ENCODE measurements at regions not wholly inside any gene's neighbourhood (a gene's known extent, or its start where the extent isn't known, plus 50 kb on each side); places are given as distances from the start of the nearest gene placed in this dataset.

DNA sequence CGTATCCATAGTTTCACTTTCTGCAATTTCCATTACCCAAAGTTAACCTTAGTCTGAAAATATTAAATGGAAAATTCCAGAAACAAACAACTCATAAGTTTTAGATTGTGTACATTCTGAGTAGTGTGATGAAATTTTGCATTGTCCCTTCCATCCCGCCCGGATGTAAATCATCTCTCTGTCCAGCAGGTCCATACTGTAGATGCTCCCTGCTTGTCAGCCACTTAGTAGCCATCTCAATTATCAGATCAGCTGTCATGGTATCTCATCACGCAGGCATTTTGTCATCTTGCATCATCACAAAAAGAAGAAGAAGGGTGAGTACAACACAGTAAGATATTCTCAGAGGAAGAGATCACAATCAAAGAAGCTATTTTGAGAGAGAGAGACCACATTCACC, 185.0 kb upstream of the STK17B start (continued):
- no peak for TF ChIP-seq ZNF331 (CRISPR knock-in tag; IDR thresholded peaks at IDR 0.05; ENCODE audit: low read depth)
- no peak for TF ChIP-seq POLR2AphosphoS5 (IDR thresholded peaks at IDR 0.05; ENCODE audit: low read depth)
- TF ChIP-seq STAT1 (IDR thresholded peaks at IDR 0.05; ENCODE audit: unreplicated experiment), result no peak
- TF ChIP-seq NANOG (IDR thresholded peaks at IDR 0.05; ENCODE audit: borderline replicate concordance), result no peak

DNA sequence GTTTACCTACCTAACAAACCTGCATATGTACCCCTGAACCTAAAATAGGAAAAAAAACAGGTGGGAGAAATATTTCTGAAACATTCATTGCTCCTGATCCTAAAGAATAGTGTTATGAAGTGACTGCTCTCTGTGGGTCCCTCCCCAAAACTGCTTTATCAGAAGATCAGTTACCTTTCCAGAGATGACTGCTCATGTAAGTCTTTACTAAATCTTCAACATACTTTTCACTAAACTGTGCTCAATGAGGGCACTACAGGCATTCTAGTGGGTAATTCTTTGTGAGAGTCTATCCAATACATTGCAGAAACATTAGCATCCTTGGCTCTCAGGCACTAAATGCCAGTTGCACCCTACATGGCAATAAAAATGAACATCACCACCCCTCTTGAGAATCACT, 189.3 kb upstream of the STK17B start:
- Histone ChIP-seq H4K20me1 (replicated peaks; ENCODE audit: insufficient read depth) (no peaks in the 10 kb centered on the region), H3K27me3 (ENCODE audit: insufficient read depth) (peaks cover 10% of the 10 kb centered on the region), H3K9me2 (ENCODE audit: insufficient read depth) (no peaks in the 10 kb centered on the region), H2AFZ (no peak overlapping the region), H3K4me1 (ENCODE audit: insufficient read depth) (no peaks in the 10 kb centered on the region), H3K4me2 (no peak overlapping the region), H3K27ac (ENCODE audit: low read depth) (no peak overlapping the region), H3K4me3 (no peak overlapping the region), H3K79me2 (replicated peaks; ENCODE audit: insufficient read depth) (no peaks in the 10 kb centered on the region), H3K36me3 (ENCODE audit: insufficient read depth) (no peaks in the 10 kb centered on the region), H3F3A (replicated peaks; ENCODE audit: low read depth) (no peaks in the 10 kb centered on the region)
- no peak overlapping the region for H3K4me3 Mint-ChIP-seq
- H3K9me3 Mint-ChIP-seq, result no peaks in the 10 kb centered on the region
- ATAC-seq, result no peak
- no peak overlapping the region for H3K27ac Mint-ChIP-seq
- peaks cover 2% of the 10 kb centered on the region; the same call in 2 of the 3 replicates for H3K4me1 Mint-ChIP-seq
- DNase-seq (ENCODE audit: low spot score), result no peak
- H3K27me3 Mint-ChIP-seq (ENCODE audit: insufficient read depth, low read depth, poor library complexity), result no peaks in the 10 kb centered on the region
- TF ChIP-seq EZH2 (IDR thresholded peaks at IDR 0.05; ENCODE audit: low read depth, unreplicated experiment), result no peak
- TF ChIP-seq, protein P1, sequence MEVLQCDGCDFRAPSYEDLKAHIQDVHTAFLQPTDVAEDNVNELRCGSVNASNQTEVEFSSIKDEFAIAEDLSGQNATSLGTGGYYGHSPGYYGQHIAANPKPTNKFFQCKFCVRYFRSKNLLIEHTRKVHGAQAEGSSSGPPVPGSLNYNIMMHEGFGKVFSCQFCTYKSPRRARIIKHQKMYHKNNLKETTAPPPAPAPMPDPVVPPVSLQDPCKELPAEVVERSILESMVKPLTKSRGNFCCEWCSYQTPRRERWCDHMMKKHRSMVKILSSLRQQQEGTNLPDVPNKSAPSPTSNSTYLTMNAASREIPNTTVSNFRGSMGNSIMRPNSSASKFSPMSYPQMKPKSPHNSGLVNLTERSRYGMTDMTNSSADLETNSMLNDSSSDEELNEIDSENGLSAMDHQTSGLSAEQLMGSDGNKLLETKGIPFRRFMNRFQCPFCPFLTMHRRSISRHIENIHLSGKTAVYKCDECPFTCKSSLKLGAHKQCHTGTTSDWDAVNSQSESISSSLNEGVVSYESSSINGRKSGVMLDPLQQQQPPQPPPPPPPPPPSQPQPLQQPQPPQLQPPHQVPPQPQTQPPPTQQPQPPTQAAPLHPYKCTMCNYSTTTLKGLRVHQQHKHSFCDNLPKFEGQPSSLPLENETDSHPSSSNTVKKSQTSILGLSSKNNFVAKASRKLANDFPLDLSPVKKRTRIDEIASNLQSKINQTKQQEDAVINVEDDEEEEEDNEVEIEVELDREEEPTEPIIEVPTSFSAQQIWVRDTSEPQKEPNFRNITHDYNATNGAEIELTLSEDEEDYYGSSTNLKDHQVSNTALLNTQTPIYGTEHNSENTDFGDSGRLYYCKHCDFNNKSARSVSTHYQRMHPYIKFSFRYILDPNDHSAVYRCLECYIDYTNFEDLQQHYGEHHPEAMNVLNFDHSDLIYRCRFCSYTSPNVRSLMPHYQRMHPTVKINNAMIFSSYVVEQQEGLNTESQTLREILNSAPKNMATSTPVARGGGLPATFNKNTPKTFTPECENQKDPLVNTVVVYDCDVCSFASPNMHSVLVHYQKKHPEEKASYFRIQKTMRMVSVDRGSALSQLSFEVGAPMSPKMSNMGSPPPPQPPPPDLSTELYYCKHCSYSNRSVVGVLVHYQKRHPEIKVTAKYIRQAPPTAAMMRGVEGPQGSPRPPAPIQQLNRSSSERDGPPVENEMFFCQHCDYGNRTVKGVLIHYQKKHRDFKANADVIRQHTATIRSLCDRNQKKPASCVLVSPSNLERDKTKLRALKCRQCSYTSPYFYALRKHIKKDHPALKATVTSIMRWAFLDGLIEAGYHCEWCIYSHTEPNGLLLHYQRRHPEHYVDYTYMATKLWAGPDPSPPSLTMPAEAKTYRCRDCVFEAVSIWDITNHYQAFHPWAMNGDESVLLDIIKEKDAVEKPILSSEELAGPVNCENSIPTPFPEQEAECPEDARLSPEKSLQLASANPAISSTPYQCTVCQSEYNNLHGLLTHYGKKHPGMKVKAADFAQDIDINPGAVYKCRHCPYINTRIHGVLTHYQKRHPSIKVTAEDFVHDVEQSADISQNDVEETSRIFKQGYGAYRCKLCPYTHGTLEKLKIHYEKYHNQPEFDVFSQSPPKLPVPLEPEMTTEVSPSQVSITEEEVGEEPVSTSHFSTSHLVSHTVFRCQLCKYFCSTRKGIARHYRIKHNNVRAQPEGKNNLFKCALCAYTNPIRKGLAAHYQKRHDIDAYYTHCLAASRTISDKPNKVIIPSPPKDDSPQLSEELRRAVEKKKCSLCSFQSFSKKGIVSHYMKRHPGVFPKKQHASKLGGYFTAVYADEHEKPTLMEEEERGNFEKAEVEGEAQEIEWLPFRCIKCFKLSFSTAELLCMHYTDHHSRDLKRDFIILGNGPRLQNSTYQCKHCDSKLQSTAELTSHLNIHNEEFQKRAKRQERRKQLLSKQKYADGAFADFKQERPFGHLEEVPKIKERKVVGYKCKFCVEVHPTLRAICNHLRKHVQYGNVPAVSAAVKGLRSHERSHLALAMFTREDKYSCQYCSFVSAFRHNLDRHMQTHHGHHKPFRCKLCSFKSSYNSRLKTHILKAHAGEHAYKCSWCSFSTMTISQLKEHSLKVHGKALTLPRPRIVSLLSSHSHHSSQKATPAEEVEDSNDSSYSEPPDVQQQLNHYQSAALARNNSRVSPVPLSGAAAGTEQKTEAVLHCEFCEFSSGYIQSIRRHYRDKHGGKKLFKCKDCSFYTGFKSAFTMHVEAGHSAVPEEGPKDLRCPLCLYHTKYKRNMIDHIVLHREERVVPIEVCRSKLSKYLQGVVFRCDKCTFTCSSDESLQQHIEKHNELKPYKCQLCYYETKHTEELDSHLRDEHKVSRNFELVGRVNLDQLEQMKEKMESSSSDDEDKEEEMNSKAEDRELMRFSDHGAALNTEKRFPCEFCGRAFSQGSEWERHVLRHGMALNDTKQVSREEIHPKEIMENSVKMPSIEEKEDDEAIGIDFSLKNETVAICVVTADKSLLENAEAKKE (CRISPR knock-in tag; IDR thresholded peaks at IDR 0.05), result no peak
- TF ChIP-seq, protein P2, sequence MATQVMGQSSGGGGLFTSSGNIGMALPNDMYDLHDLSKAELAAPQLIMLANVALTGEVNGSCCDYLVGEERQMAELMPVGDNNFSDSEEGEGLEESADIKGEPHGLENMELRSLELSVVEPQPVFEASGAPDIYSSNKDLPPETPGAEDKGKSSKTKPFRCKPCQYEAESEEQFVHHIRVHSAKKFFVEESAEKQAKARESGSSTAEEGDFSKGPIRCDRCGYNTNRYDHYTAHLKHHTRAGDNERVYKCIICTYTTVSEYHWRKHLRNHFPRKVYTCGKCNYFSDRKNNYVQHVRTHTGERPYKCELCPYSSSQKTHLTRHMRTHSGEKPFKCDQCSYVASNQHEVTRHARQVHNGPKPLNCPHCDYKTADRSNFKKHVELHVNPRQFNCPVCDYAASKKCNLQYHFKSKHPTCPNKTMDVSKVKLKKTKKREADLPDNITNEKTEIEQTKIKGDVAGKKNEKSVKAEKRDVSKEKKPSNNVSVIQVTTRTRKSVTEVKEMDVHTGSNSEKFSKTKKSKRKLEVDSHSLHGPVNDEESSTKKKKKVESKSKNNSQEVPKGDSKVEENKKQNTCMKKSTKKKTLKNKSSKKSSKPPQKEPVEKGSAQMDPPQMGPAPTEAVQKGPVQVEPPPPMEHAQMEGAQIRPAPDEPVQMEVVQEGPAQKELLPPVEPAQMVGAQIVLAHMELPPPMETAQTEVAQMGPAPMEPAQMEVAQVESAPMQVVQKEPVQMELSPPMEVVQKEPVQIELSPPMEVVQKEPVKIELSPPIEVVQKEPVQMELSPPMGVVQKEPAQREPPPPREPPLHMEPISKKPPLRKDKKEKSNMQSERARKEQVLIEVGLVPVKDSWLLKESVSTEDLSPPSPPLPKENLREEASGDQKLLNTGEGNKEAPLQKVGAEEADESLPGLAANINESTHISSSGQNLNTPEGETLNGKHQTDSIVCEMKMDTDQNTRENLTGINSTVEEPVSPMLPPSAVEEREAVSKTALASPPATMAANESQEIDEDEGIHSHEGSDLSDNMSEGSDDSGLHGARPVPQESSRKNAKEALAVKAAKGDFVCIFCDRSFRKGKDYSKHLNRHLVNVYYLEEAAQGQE (IDR thresholded peaks at IDR 0.05; ENCODE audit: unreplicated experiment), result no peak
- TF ChIP-seq STAT1 (IDR thresholded peaks at IDR 0.05; ENCODE audit: unreplicated experiment), result no peak
- no peak for TF ChIP-seq ZNF331 (CRISPR knock-in tag; IDR thresholded peaks at IDR 0.05; ENCODE audit: low read depth)
- no peak for TF ChIP-seq POLR2AphosphoS5 (IDR thresholded peaks at IDR 0.05; ENCODE audit: low read depth)
- no peaks in the 10 kb centered on the region for H3K36me3 Mint-ChIP-seq (ENCODE audit: low read depth)

All from GM23338 (cell line).